ENCODE measurements at regions not wholly inside any gene's neighbourhood (a gene's known extent, or its start where the extent isn't known, plus 50 kb on each side); places are given as distances from the start of the nearest gene placed in this dataset.

DNA sequence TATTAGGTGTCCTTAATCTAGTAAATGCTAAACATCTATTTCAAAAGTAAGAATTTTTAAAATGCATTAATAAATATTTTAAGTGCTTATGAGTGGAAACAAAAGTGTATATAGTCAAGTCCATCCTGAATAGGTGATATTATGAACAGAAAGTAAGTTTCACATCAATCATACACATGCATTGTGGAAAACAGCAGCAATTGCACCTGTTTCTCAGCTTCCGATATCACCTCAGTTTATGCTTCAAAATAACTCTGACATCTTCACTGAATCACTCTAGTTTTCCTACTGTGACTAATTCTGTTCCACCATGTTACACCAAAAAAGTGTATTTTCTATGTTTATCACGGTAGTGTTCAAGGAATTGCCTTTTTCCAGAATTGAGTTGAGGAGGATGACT, 172.6 kb upstream of the MANEA start (continued):
- TF ChIP-seq, protein P1, sequence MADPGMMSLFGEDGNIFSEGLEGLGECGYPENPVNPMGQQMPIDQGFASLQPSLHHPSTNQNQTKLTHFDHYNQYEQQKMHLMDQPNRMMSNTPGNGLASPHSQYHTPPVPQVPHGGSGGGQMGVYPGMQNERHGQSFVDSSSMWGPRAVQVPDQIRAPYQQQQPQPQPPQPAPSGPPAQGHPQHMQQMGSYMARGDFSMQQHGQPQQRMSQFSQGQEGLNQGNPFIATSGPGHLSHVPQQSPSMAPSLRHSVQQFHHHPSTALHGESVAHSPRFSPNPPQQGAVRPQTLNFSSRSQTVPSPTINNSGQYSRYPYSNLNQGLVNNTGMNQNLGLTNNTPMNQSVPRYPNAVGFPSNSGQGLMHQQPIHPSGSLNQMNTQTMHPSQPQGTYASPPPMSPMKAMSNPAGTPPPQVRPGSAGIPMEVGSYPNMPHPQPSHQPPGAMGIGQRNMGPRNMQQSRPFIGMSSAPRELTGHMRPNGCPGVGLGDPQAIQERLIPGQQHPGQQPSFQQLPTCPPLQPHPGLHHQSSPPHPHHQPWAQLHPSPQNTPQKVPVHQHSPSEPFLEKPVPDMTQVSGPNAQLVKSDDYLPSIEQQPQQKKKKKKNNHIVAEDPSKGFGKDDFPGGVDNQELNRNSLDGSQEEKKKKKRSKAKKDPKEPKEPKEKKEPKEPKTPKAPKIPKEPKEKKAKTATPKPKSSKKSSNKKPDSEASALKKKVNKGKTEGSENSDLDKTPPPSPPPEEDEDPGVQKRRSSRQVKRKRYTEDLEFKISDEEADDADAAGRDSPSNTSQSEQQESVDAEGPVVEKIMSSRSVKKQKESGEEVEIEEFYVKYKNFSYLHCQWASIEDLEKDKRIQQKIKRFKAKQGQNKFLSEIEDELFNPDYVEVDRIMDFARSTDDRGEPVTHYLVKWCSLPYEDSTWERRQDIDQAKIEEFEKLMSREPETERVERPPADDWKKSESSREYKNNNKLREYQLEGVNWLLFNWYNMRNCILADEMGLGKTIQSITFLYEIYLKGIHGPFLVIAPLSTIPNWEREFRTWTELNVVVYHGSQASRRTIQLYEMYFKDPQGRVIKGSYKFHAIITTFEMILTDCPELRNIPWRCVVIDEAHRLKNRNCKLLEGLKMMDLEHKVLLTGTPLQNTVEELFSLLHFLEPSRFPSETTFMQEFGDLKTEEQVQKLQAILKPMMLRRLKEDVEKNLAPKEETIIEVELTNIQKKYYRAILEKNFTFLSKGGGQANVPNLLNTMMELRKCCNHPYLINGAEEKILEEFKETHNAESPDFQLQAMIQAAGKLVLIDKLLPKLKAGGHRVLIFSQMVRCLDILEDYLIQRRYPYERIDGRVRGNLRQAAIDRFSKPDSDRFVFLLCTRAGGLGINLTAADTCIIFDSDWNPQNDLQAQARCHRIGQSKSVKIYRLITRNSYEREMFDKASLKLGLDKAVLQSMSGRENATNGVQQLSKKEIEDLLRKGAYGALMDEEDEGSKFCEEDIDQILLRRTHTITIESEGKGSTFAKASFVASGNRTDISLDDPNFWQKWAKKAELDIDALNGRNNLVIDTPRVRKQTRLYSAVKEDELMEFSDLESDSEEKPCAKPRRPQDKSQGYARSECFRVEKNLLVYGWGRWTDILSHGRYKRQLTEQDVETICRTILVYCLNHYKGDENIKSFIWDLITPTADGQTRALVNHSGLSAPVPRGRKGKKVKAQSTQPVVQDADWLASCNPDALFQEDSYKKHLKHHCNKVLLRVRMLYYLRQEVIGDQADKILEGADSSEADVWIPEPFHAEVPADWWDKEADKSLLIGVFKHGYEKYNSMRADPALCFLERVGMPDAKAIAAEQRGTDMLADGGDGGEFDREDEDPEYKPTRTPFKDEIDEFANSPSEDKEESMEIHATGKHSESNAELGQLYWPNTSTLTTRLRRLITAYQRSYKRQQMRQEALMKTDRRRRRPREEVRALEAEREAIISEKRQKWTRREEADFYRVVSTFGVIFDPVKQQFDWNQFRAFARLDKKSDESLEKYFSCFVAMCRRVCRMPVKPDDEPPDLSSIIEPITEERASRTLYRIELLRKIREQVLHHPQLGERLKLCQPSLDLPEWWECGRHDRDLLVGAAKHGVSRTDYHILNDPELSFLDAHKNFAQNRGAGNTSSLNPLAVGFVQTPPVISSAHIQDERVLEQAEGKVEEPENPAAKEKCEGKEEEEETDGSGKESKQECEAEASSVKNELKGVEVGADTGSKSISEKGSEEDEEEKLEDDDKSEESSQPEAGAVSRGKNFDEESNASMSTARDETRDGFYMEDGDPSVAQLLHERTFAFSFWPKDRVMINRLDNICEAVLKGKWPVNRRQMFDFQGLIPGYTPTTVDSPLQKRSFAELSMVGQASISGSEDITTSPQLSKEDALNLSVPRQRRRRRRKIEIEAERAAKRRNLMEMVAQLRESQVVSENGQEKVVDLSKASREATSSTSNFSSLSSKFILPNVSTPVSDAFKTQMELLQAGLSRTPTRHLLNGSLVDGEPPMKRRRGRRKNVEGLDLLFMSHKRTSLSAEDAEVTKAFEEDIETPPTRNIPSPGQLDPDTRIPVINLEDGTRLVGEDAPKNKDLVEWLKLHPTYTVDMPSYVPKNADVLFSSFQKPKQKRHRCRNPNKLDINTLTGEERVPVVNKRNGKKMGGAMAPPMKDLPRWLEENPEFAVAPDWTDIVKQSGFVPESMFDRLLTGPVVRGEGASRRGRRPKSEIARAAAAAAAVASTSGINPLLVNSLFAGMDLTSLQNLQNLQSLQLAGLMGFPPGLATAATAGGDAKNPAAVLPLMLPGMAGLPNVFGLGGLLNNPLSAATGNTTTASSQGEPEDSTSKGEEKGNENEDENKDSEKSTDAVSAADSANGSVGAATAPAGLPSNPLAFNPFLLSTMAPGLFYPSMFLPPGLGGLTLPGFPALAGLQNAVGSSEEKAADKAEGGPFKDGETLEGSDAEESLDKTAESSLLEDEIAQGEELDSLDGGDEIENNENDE (IDR thresholded peaks at IDR 0.05; ENCODE audit: insufficient replicate concordance, low read length) = no peak
- TF ChIP-seq, protein P2, sequence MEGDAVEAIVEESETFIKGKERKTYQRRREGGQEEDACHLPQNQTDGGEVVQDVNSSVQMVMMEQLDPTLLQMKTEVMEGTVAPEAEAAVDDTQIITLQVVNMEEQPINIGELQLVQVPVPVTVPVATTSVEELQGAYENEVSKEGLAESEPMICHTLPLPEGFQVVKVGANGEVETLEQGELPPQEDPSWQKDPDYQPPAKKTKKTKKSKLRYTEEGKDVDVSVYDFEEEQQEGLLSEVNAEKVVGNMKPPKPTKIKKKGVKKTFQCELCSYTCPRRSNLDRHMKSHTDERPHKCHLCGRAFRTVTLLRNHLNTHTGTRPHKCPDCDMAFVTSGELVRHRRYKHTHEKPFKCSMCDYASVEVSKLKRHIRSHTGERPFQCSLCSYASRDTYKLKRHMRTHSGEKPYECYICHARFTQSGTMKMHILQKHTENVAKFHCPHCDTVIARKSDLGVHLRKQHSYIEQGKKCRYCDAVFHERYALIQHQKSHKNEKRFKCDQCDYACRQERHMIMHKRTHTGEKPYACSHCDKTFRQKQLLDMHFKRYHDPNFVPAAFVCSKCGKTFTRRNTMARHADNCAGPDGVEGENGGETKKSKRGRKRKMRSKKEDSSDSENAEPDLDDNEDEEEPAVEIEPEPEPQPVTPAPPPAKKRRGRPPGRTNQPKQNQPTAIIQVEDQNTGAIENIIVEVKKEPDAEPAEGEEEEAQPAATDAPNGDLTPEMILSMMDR (IDR thresholded peaks at IDR 0.05; ENCODE audit: control extremely low read depth in 1 of 3, insufficient read depth in 1 of 3, low read depth in 1 of 3, low read length in 3 of 3) = no peak
- no peak for TF ChIP-seq ASH2L (IDR thresholded peaks at IDR 0.05; ENCODE audit: low read length)
- TF ChIP-seq SP4 (IDR thresholded peaks at IDR 0.05; ENCODE audit: low read length) = no peak
- TF ChIP-seq FOSL1 (IDR thresholded peaks at IDR 0.05; ENCODE audit: insufficient read depth, low read depth, low read length) = no peak
- no peak for TF ChIP-seq JUN (IDR thresholded peaks at IDR 0.05; ENCODE audit: low read depth, low read length)
- no peak for TF ChIP-seq SUZ12 (IDR thresholded peaks at IDR 0.05; ENCODE audit: low read length)
- TF ChIP-seq, protein P3, sequence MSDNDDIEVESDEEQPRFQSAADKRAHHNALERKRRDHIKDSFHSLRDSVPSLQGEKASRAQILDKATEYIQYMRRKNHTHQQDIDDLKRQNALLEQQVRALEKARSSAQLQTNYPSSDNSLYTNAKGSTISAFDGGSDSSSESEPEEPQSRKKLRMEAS (IDR thresholded peaks at IDR 0.05) = no peak
- TF ChIP-seq BCL11A (IDR thresholded peaks at IDR 0.05; ENCODE audit: low read depth in 2 of 2, low read length in 2 of 2) = no peak
- TF ChIP-seq NRF1 (IDR thresholded peaks at IDR 0.05; ENCODE audit: low read depth, low read length) = no peak
